ENCODE measurements at regions not wholly inside any gene's neighbourhood (a gene's known extent, or its start where the extent isn't known, plus 50 kb on each side); places are given as distances from the start of the nearest gene placed in this dataset.
A peak's percentile ranks its signal among the peaks of the same experiment; 100 is the strongest.

DNA sequence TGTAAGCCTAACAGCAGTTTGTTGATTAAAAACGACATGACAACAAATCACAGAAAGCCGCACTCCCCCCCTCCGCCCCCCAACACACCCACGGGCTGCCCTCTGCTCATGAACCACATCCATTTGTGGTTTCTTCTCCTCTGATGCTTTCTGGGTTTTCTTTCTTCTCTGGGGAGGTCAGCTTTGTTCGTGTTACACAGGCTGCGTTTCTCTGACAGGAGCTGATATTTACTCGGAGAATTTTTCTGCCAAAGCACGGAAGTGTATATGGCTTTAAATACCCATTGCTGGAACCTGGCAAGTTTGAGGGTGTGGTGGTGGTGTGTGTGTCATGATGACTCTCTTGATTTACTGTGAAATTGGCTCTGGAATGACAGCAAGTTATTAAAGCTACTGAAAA lies 883.7 kb upstream of the TMEM132C start:
- Histone ChIP-seq H4K8ac (ENCODE audit: low read depth, low read length) (no peak overlapping the region), H2BK120ac (ENCODE audit: low read depth, low read length) (no peak overlapping the region), H3K23ac (ENCODE audit: low read depth, low read length, poor library complexity) (no peak overlapping the region), H3K4me3 (ENCODE audit: low read length in 2 of 2) (no peak overlapping the region), H3K27ac (replicated peaks; ENCODE audit: low read length) (no peak overlapping the region), H3K79me1 (ENCODE audit: low read depth, low read length) (no peaks in the 10 kb centered on the region), H3K18ac (ENCODE audit: low read length) (no peak overlapping the region), H3K9me3 (replicated peaks in 1 of 2; ENCODE audit: control insufficient read depth in 2 of 2, insufficient read depth in 1 of 2, low read depth in 1 of 2, low read length in 2 of 2) (no peaks in the 10 kb centered on the region), H3K9ac (ENCODE audit: low read depth, low read length, poor library complexity) (no peak overlapping the region), H3K4me2 (ENCODE audit: insufficient read depth, low read length, poor library complexity, severe bottlenecking) (no peak overlapping the region), H4K91ac (ENCODE audit: low read depth, low read length, poor library complexity) (no peak overlapping the region), H3K27me3 (ENCODE audit: control insufficient read depth in 3 of 3, insufficient read depth in 3 of 3, low read depth in 1 of 3, low read length in 3 of 3) (no peaks in the 10 kb centered on the region), H2AFZ (ENCODE audit: low read length) (no peak overlapping the region), H2BK12ac (ENCODE audit: low read length) (no peak overlapping the region), H2BK15ac (ENCODE audit: low read length) (no peak overlapping the region), H2BK5ac (ENCODE audit: low read length) (no peak overlapping the region), H2AK5ac (ENCODE audit: low read depth, low read length) (no peak overlapping the region), H3K14ac (ENCODE audit: low read length) (no peak overlapping the region), H3K4me1 (ENCODE audit: control insufficient read depth in 2 of 2, insufficient read depth in 1 of 2, low read depth in 1 of 2, low read length in 2 of 2) (peaks cover 0 to 2% of the 10 kb centered on the region in 2 donors), H3K36me3 (replicated peaks in 1 of 2; ENCODE audit: control insufficient read depth in 2 of 2, insufficient read depth in 2 of 2, low read length in 2 of 2) (no peaks in the 10 kb centered on the region), H3K4ac (ENCODE audit: low read length) (no peak overlapping the region)
- WGBS, 2 donors (ENCODE audit: extremely low coverage in 2 of 2, insufficient read length in 2 of 2, insufficient replicate concordance in 1 of 2) = no CpG with 5 or more reads among the region's 8 CpGs
- no peak for DNase-seq (ENCODE audit: low spot score)

DNA sequence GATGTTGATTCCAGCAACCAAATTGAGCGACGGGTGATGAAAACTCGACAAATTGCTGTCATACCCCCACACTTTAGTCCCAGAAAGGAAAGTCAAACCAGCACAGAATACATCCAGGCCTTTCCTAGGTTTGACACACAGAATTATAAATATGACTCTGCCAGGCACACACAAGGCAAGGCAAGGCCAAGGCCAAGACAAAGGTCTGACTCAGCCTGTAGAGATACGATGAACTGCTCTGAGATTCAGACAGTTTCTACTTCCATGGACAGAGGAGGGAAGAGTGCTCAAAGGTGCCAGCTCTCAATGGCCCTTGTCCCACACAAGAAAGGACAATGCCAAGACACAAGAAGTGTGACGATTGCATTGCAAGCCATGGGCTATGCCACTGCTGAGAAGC lies 880.2 kb upstream of the TMEM132C start:
- Histone ChIP-seq H2AFZ (ENCODE audit: low read length) (no peak overlapping the region), H4K8ac (ENCODE audit: low read depth, low read length) (no peak overlapping the region), H3K4me3 (ENCODE audit: low read length in 2 of 2) (no peak overlapping the region), H3K27ac (replicated peaks; ENCODE audit: low read length) (no peak overlapping the region), H3K18ac (ENCODE audit: low read length) (no peak overlapping the region), H3K36me3 (replicated peaks in 1 of 2; ENCODE audit: control insufficient read depth in 2 of 2, insufficient read depth in 2 of 2, low read length in 2 of 2) (no peaks in the 10 kb centered on the region), H3K14ac (ENCODE audit: low read length) (no peak overlapping the region), H2BK12ac (ENCODE audit: low read length) (no peak overlapping the region), H3K23ac (ENCODE audit: low read depth, low read length, poor library complexity) (no peak overlapping the region), H2BK120ac (ENCODE audit: low read depth, low read length) (no peak overlapping the region), H3K4ac (ENCODE audit: low read length) (no peak overlapping the region), H3K27me3 (ENCODE audit: control insufficient read depth in 3 of 3, insufficient read depth in 3 of 3, low read depth in 1 of 3, low read length in 3 of 3) (no peaks in the 10 kb centered on the region), H3K79me1 (ENCODE audit: low read depth, low read length) (no peaks in the 10 kb centered on the region), H2AK5ac (ENCODE audit: low read depth, low read length) (no peak overlapping the region), H4K91ac (ENCODE audit: low read depth, low read length, poor library complexity) (no peak overlapping the region), H3K9me3 (replicated peaks in 1 of 2; ENCODE audit: control insufficient read depth in 2 of 2, insufficient read depth in 1 of 2, low read depth in 1 of 2, low read length in 2 of 2) (no peaks in the 10 kb centered on the region), H3K4me2 (ENCODE audit: insufficient read depth, low read length, poor library complexity, severe bottlenecking) (no peak overlapping the region), H3K4me1 (ENCODE audit: control insufficient read depth in 2 of 2, insufficient read depth in 1 of 2, low read depth in 1 of 2, low read length in 2 of 2) (no peaks in the 10 kb centered on the region), H3K9ac (ENCODE audit: low read depth, low read length, poor library complexity) (no peak overlapping the region), H2BK5ac (ENCODE audit: low read length) (no peak overlapping the region), H2BK15ac (ENCODE audit: low read length) (no peak overlapping the region)
- WGBS, 2 donors (ENCODE audit: extremely low coverage in 2 of 2, insufficient read length in 2 of 2, insufficient replicate concordance in 1 of 2) = no CpG with 5 or more reads among the region's 5 CpGs
- no peak for DNase-seq (ENCODE audit: low spot score)

GRCh38 chr12:127388985-127389384 lies 878.0 kb upstream of the TMEM132C start:
- no peak overlapping the region for H3K4me3 ChIP-seq (ENCODE audit: low read length in 2 of 2)
- no peak overlapping the region for H3K18ac ChIP-seq (ENCODE audit: low read length)
- WGBS, 2 donors (ENCODE audit: extremely low coverage in 2 of 2, insufficient read length in 2 of 2, insufficient replicate concordance in 1 of 2) = no CpG with 5 or more reads among the region's 7 CpGs
- no peak for DNase-seq (ENCODE audit: low spot score)
- H2BK12ac ChIP-seq (ENCODE audit: low read length) = no peak overlapping the region
- no peak overlapping the region for H4K8ac ChIP-seq (ENCODE audit: low read depth, low read length)
- H3K4me2 ChIP-seq (ENCODE audit: insufficient read depth, low read length, poor library complexity, severe bottlenecking) = no peak overlapping the region
- no peak overlapping the region for H2AFZ ChIP-seq (ENCODE audit: low read length)
- no peak overlapping the region for H3K4ac ChIP-seq (ENCODE audit: low read length)
- no peaks in the 10 kb centered on the region for H3K27me3 ChIP-seq (ENCODE audit: control insufficient read depth in 3 of 3, insufficient read depth in 3 of 3, low read depth in 1 of 3, low read length in 3 of 3)
- H3K9ac ChIP-seq (ENCODE audit: low read depth, low read length, poor library complexity) = no peak overlapping the region
- H3K9me3 ChIP-seq (replicated peaks in 1 of 2; ENCODE audit: control insufficient read depth in 2 of 2, insufficient read depth in 1 of 2, low read depth in 1 of 2, low read length in 2 of 2) = no peaks in the 10 kb centered on the region
- no peak overlapping the region for H2BK120ac ChIP-seq (ENCODE audit: low read depth, low read length)
- H2BK5ac ChIP-seq (ENCODE audit: low read length) = no peak overlapping the region
- H3K14ac ChIP-seq (ENCODE audit: low read length) = no peak overlapping the region
- H3K36me3 ChIP-seq (replicated peaks in 1 of 2; ENCODE audit: control insufficient read depth in 2 of 2, insufficient read depth in 2 of 2, low read length in 2 of 2) = no peaks in the 10 kb centered on the region
- H3K4me1 ChIP-seq (ENCODE audit: control insufficient read depth in 2 of 2, insufficient read depth in 1 of 2, low read depth in 1 of 2, low read length in 2 of 2) = no peaks in the 10 kb centered on the region
- H3K23ac ChIP-seq (ENCODE audit: low read depth, low read length, poor library complexity) = no peak overlapping the region
- H4K91ac ChIP-seq (ENCODE audit: low read depth, low read length, poor library complexity) = no peak overlapping the region
- H3K79me1 ChIP-seq (ENCODE audit: low read depth, low read length) = no peaks in the 10 kb centered on the region
- no peak overlapping the region for H2AK5ac ChIP-seq (ENCODE audit: low read depth, low read length)
- H3K27ac ChIP-seq (replicated peaks; ENCODE audit: low read length) = no peak overlapping the region
- no peak overlapping the region for H2BK15ac ChIP-seq (ENCODE audit: low read length)

DNA sequence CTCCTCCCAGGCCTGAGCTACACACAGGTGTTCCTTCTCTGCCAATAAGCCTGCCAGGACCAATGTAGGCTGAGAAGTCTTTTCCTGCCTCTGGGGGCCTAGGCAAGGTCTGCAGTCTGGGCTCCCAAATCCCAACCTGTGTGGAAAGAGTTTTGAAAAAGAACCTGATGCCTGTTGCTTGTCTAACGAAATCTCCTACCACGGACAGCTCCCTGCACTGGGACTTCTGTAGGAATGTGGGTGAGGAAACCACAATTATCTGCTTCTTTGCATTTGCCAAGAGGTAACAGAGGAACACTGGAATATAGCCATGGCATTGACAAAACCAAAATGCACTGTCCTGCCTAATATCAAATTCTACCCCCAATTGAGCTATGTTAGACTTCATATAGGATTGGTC lies 877.0 kb upstream of the TMEM132C start:
- H4K8ac ChIP-seq (ENCODE audit: low read depth, low read length) = no peak overlapping the region
- H3K36me3 ChIP-seq (replicated peaks in 1 of 2; ENCODE audit: control insufficient read depth in 2 of 2, insufficient read depth in 2 of 2, low read length in 2 of 2) = no peaks in the 10 kb centered on the region
- H2BK15ac ChIP-seq (ENCODE audit: low read length) = no peak overlapping the region
- no peak overlapping the region for H2BK120ac ChIP-seq (ENCODE audit: low read depth, low read length)
- H3K14ac ChIP-seq (ENCODE audit: low read length) = no peak overlapping the region
- no peak overlapping the region for H2BK12ac ChIP-seq (ENCODE audit: low read length)
- H3K23ac ChIP-seq (ENCODE audit: low read depth, low read length, poor library complexity) = no peak overlapping the region
- no peaks in the 10 kb centered on the region for H3K79me1 ChIP-seq (ENCODE audit: low read depth, low read length)
- H3K9me3 ChIP-seq (replicated peaks in 1 of 2; ENCODE audit: control insufficient read depth in 2 of 2, insufficient read depth in 1 of 2, low read depth in 1 of 2, low read length in 2 of 2) = no peaks in the 10 kb centered on the region
- H3K18ac ChIP-seq (ENCODE audit: low read length) = no peak overlapping the region
- H3K9ac ChIP-seq (ENCODE audit: low read depth, low read length, poor library complexity) = no peak overlapping the region
- no peak overlapping the region for H3K4me3 ChIP-seq (ENCODE audit: low read length in 2 of 2)
- no peak overlapping the region for H2AK5ac ChIP-seq (ENCODE audit: low read depth, low read length)
- no peak overlapping the region for H3K27ac ChIP-seq (replicated peaks; ENCODE audit: low read length)
- H2AFZ ChIP-seq (ENCODE audit: low read length) = no peak overlapping the region
- no peak overlapping the region for H2BK5ac ChIP-seq (ENCODE audit: low read length)
- DNase-seq (ENCODE audit: low spot score) = peak; percentile 42
- H3K27me3 ChIP-seq (ENCODE audit: control insufficient read depth in 3 of 3, insufficient read depth in 3 of 3, low read depth in 1 of 3, low read length in 3 of 3) = no peaks in the 10 kb centered on the region
- no peaks in the 10 kb centered on the region for H3K4me1 ChIP-seq (ENCODE audit: control insufficient read depth in 2 of 2, insufficient read depth in 1 of 2, low read depth in 1 of 2, low read length in 2 of 2)
- no peak overlapping the region for H4K91ac ChIP-seq (ENCODE audit: low read depth, low read length, poor library complexity)
- H3K4ac ChIP-seq (ENCODE audit: low read length) = no peak overlapping the region
- H3K4me2 ChIP-seq (ENCODE audit: insufficient read depth, low read length, poor library complexity, severe bottlenecking) = no peak overlapping the region
- whole genome bisulfite sequencing, 2 donors (ENCODE audit: extremely low coverage in 2 of 2, insufficient read length in 2 of 2, insufficient replicate concordance in 1 of 2) = no CpG with 5 or more reads among the region's 2 CpGs
